IPS-18c (cell line): ENCODE measurements at regions not wholly inside any gene's neighbourhood (a gene's known extent, or its start where the extent isn't known, plus 50 kb on each side); places are given as distances from the start of the nearest gene placed in this dataset.

Experiments
- H3K4me3 ChIP-seq: 2 replicates; pipeline ENCODE4 v1.7.0; 2013; ENCODE audit warnings: low read depth, mild to moderate bottlenecking, low read length, moderate library complexity; ENCODE audit not compliant: insufficient read depth
- H3K9me3 ChIP-seq: one replicate; pipeline ENCODE4 v1.6.1; 2013; ENCODE audit warnings: mild to moderate bottlenecking, low read length, moderate library complexity; ENCODE audit not compliant: control insufficient read depth, insufficient read depth

DNA sequence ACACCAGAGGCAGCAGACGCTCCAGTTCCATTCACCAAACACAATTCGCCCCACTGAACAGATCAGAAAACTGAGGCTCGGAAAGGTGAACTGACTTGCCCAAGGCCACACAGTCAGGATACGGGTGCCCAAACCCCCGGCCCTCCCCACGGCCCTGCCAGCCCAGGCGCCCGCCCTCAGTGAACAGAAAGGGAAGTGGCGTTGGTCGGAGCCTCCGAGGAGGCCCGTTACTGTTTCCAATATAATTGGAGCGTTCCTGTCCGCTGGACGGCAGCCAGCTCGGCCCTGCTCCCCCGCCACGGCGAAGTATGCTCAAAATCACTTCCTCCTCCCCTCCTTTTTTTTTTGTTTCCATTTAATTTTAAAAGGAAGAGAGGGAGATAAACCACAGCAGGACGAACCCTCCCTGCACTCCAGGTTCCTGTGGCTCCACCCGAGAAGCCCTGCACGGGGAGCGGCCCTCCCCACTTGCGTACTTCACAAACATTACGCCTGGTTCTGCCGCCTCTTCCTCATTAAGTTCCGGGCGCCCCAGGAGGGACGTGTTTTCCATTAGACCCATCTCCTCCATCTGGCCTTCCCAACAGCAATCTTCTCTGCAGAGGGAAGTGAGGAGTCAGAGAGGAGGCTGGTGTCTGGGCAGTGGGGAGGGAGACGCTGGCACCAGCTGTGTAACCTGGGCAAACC lies 61.1 kb downstream of the NCOR2 start:
- Histone ChIP-seq H3K4me3 (no peak overlapping the region), H3K9me3 (no peaks in the 10 kb centered on the region)

GRCh38 chr12:124505001-124505818 lies 62.2 kb downstream of the NCOR2 start:
- H3K4me3 ChIP-seq: no peak overlapping the region
- H3K9me3 ChIP-seq: no peaks in the 10 kb centered on the region

DNA sequence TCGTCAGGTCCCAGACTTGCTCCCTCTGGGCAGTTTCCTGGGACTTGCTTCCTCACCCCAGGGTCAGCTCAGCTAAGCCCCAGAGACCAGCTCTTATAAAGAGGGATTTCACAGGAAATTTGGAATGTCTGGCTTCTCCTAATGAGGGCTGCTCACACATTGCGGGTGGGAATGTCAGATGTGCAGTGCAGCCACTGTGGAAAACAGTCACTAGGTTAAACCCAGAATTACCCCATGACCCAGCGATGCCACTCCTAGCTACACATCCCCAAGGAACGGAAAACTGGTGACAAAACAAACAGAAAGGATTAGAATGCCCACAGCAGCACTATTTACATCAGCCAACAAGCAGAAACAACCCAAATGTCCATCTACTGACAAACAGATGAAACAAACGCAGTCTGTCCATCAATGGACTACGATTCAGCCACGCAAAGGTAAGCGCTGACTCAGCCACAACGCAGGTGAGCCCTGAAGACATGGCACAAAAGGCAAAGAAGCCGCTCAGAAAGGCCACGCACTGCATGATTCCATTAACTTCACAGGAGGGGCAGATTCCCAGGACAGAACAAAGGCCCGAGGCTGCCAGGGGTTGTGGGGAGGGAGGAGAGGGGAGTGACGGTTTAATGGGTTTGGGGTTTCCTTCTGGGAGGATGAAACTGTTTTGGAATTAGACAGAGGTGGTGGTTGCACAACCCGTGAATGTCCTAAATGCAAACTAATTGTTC lies 63.0 kb downstream of the NCOR2 start:
- H3K4me3 ChIP-seq: no peak overlapping the region
- H3K9me3 ChIP-seq: peaks cover under 1% of the 10 kb centered on the region

DNA sequence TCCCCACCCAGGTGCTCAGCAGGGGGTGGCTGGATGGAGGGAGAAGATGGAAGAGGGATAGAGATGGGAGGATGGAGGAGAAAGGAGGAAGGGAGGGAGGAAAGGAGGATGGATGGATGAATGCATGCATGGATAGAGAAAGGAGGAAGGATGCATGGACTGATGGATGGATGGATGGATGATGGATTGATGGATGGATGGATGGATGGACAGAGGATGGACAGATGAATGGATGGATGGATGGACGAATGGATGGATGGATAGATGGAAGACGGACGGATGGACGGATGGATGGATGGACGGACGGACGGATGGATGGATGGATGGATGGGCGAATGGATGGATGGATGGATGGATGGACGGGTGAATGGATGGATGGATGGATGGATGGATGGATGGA lies 64.1 kb downstream of the NCOR2 start:
- H3K9me3 ChIP-seq: peaks cover 2% of the 10 kb centered on the region

DNA sequence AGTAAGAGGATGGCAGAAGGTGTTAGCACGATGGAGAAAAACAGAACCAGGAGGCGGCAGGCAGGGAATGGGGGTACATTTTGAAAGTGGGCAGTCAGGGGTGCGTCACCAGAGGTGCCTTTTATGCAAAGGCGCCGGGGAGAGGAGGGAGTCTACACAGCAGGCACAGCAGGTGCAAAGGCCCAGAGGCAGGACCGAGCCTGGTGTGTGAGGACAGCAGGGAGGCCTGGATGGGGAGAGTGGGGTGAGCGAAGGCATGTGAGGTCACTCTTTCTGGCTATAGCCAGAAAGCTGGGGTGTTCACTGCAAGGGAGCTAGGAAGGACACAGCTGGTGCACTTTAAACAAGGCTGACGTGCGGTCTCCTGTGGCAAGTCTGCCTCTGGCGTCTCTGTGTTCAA lies 65.0 kb downstream of the NCOR2 start:
- H3K4me3 ChIP-seq: no peak overlapping the region

More for the DNA sequence above, 64.1 kb downstream of the NCOR2 start:
- H3K4me3 ChIP-seq: no peak overlapping the region

DNA sequence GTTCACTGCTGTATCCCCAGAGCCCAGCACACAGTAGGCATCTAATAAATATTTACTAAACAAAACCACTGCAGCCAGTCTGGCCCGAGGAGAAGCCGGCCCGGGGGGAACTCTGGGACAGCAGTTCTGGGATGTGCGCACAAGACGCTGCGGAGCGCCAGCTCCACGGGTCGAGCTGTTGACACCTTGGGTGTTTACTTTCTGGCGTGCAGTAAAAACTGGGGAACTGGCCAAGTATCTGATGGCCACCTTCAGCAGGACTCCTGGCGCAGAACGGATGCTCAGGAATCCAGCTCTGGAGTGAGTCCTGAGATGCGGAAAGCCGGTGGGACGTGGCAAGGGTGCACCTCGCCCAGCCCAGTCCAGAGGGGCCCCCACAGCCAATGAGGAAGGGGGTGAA lies 65.6 kb downstream of the NCOR2 start:
- no peak overlapping the region for H3K4me3 ChIP-seq
- H3K9me3 ChIP-seq: peaks cover 2% of the 10 kb centered on the region

More for the DNA sequence above, 65.0 kb downstream of the NCOR2 start:
- H3K9me3 ChIP-seq: peaks cover 2% of the 10 kb centered on the region

- Histone ChIP-seq H3K4me3 (no peak overlapping the region), H3K9me3 (peaks cover 2% of the 10 kb centered on the region)
Measured at GRCh38 chr12:124501112-124501561, 66.3 kb downstream of the NCOR2 start.

DNA sequence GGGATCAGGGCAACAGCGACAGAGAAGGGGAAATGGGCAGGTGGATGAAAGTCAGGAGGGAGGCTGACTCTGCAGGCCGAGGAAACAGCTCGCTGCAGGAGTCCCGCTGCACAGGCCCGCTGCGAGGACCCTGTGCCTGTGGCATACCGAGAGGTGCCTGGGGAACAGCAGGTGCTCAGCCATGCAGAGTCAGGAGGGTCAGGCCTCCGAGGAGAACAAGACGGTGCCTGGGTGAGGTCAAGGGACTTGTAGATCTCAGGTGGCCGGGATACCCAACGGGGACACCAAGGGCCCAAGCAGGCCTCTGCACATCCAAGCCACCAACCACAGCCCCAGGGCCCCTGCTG lies 67.5 kb downstream of the NCOR2 start:
- Histone ChIP-seq H3K9me3 (peaks cover 2% of the 10 kb centered on the region), H3K4me3 (no peak overlapping the region; the same call in 1 of the 2 replicates)

DNA sequence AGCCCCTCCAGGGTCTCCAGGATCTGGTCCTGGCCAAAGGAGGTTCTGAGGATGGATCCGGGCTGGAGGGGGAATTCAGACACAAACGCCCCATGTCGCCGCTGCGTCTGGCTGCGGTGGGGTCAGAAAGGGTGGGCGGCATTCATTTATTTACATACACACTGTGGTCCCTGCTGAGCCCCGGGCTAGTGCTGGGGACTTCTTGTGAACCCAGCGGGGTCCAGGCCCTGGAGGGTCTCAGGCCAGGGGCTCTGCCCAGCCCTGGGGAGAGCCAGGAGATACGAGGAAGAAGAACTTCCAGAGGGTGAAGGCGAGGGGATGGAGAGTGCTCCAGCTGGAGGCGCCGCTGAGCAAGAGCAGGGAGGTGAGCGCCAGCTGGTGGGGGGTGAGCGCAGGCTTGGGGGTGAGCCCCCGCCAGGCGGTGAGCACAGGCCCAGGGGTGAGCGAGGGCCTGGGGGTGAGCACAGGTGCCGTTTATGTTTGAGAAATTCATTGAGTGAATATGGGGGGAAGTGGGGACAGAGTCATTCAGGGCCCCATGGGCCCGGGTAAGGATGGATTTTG lies 68.1 kb downstream of the NCOR2 start:
- no peak overlapping the region for H3K4me3 ChIP-seq
- peaks cover 2% of the 10 kb centered on the region for H3K9me3 ChIP-seq

DNA sequence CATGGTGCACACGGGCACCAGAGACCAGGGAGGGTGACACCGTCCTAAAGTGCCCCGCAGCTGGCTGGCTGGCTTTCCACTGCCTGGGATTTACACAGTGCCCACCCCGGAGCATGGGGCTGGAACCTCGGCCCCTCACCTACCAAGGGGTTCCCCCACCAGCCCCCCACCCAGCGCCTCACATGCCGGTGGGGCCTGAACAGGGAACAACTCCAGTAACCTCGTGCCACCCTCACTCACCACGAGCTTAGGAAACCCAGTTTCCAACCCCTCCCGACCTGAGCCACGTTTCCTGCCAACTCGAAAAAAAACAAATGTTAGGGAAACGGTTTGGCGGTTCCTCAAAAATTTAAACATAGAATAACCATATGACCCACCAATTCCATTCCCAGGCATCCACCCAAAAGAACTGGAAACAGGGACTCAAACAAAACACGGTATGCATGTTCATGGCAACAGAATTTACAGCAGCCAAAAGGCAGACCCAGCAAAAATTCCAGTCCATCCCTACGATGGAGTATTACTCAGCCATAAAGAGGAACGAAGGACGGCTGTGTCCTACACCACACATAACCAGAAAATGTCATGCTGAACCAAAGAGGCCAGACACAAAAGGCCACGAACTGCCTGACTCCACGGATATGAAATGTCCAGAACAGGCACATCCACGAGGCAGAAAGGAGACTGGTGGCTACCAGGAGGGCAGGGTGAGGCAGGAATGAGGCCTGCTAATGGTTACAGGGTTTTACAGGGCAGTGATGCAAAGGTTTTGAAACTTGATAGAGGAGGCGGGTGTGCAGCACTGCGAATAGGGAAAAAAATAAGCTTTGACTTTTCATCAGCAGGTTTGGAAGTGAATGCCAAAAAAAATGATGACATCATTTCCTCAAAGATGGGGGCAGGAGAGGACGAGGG lies 68.9 kb downstream of the NCOR2 start:
- peaks cover 2% of the 10 kb centered on the region for H3K9me3 ChIP-seq
- H3K4me3 ChIP-seq: no peak overlapping the region

- H3K9me3 ChIP-seq: peaks cover 2% of the 10 kb centered on the region
Measured at GRCh38 chr12:124497658-124498057, 69.8 kb downstream of the NCOR2 start.

DNA sequence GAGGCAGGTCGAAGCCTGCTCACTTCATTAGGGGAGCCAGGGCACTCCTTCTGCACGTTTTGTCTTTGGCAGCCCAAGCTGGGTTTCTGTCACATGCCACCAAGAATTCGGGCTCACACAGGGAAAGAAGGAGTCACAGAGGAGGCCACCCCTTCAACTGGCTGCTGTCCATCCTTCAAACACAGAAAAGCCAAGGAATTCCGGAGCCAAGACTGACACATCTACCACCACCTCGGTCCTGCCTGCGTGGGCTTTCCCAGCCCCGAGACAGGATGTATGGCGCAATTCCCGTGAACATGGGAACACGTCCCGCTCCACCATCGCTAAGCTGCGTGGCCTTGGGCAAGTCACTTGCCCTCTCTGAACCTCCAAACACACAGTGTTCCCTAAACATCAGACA lies 70.4 kb downstream of the NCOR2 start:
- Histone ChIP-seq H3K9me3 (peaks cover 2% of the 10 kb centered on the region), H3K4me3 (no peak overlapping the region)

More at GRCh38 chr12:124497658-124498057, 69.8 kb downstream of the NCOR2 start:
- no peak overlapping the region for H3K4me3 ChIP-seq

GRCh38 chr12:124496584-124496983 lies 70.8 kb downstream of the NCOR2 start:
- peaks cover 2% of the 10 kb centered on the region for H3K9me3 ChIP-seq
- no peak overlapping the region for H3K4me3 ChIP-seq

DNA sequence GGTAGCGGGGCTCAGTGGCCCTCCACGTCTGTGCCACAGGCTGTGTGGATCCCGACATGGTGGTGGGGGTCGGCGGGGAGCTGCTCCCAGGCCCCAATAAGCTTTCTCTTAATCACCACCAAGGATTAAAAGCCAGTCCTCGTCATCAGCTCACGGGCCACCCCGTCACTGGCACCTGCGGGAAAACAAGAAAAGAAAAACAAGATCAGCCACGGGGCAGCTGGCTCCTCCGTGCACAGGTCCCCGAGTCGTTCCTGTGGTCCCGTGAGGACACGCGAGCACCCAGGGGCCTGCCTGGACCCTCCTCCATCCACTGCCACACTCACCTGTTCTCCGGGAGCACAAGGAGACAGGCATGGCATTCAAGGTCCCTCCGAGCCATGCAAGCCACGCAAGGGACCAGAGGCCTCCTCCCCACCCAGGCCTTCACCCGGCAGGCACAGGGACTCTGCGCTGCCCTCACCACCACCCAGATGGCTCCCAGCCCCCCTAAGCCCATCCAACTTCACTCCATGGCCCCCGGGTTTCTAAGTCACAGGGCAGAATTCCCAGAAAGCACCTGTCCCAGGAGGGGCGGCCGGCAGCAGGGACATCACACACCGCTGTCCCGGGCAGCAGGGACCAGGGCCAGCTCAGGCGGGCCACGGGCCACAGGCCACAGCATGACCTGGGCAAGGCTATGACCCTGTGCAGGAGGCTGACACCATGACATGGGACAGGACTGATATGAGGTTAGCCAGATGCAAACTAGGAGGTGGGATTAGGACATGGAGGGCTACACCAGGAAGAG lies 72.0 kb downstream of the NCOR2 start:
- Histone ChIP-seq H3K4me3 (no peak overlapping the region), H3K9me3 (peaks cover 2% of the 10 kb centered on the region)

- H3K9me3 ChIP-seq: peaks cover 2% of the 10 kb centered on the region
Measured at GRCh38 chr12:124494751-124495129, 72.7 kb downstream of the NCOR2 start.

More at GRCh38 chr12:124494751-124495129, 72.7 kb downstream of the NCOR2 start:
- no peak overlapping the region for H3K4me3 ChIP-seq
